ENCODE measurements at regions not wholly inside any gene's neighbourhood (a gene's known extent, or its start where the extent isn't known, plus 50 kb on each side); places are given as distances from the start of the nearest gene placed in this dataset.

- Histone ChIP-seq H3K27ac (ENCODE audit: low read depth, low read length) (no peak overlapping the region), H3K9me3 (ENCODE audit: control insufficient read depth, insufficient read depth, low read length) (no peaks in the 10 kb centered on the region; the same call in 1 of the 2 replicates), H3K4me3 (ENCODE audit: low read depth, low read length) (no peak overlapping the region), H3K27me3 (ENCODE audit: control insufficient read depth, insufficient read depth, low read length) (peaks cover 3% of the 10 kb centered on the region)
- no peak for DNase-seq (ENCODE audit: low read depth, low spot score)
- no peak for TF ChIP-seq CTCF (IDR thresholded peaks at IDR 0.05; ENCODE audit: low read depth, low read length)
- ChIA-PET CTCF (interaction anchor here (0.6 kb wide), 1 partner anchor 162 kb away, joined by 3 read pairs; no protein-coding TSS in a partner anchor), POLR2A (no interaction called here)
Observed at GRCh38 chr4:25578432-25578831, 77.2 kb upstream of the SLC34A2 start.

DNA sequence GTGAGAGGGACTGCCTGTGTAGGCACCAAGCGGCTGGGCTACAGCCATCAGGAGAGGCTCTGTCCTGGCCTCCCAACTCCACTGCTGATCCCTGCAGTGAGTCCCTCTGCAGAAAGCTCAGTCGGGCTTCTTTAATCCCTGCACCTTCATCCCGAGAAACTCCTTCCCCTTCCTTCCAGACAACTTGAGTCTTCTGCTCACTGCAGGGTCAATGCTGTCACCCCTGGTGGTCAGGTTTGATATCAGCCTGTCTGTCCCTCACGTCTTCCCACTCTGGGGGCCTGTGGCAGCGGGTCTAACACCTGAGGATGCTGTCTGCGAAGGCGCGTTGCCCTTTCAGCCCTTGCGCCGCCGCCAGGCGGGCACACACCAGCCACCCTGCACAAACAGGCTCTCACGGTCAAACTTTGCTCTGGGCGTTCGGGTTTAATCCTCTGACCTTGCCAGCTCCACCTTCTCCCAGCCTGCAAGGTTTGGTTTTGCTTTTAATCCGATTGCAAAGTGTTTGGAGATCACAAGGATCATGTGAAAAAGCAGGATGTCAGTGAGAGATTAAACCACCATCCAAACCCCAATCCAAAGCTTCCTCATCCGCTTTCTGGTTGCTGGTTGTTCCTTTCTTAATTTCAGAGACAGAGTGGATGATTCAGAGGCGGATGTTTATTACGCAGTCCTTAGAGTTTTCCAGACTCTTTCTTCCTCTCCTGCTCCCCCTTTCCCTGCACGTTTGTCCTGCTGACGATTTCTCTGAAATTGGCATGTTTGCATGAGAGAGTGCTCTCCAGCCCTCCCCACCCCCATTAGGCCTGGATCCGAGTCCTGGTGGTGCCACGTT, 74.8 kb upstream of the SLC34A2 start:
- H3K9me3 ChIP-seq (ENCODE audit: control insufficient read depth, insufficient read depth, low read length) = no peaks in the 10 kb centered on the region; the same call in 1 of the 2 replicates
- H3K27ac ChIP-seq (ENCODE audit: low read depth, low read length) = no peak overlapping the region
- ChIA-PET POLR2A (no interaction called here), CTCF (no interaction called here)
- no peak for DNase-seq (ENCODE audit: low read depth, low spot score)
- TF ChIP-seq CTCF (IDR thresholded peaks at IDR 0.05; ENCODE audit: low read depth, low read length) = no peak
- H3K27me3 ChIP-seq (ENCODE audit: control insufficient read depth, insufficient read depth, low read length) = peaks cover 3% of the 10 kb centered on the region
- H3K4me3 ChIP-seq (ENCODE audit: low read depth, low read length) = no peak overlapping the region

DNA sequence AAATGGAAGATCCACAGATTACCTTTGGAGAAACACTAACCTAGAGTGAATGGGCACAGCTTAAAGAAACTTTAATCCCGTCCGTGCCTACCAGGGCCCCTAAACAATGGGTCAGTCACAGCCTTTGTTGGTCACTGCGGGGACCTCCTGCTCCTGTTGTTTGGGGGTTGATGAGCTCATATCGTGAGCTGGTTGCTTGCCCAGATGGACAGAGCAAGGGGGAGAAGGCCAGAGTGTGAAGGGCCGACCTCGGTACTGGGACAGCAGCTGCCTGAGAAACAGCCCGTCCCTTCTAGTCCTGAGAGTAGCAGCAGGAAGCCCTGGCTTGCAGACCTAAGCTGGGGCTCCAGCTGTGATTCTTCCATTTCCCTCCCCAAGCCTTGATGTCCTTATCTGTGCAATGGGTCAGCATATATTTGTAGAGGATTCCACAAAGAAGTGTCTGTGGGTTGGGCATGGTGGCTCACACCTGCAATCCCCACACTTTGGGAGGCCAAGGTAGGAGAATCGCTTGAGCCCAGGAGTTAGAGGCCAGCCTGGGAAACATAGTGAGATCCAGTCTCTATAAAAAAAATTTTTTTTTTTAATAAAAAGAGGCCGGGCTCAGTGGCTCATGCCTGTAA, 69.6 kb upstream of the SLC34A2 start:
- ChIA-PET CTCF (no interaction called here), POLR2A (no interaction called here)
- DNase-seq (ENCODE audit: low read depth, low spot score) = no peak
- no peak overlapping the region for H3K27ac ChIP-seq (ENCODE audit: low read depth, low read length)
- no peaks in the 10 kb centered on the region for H3K9me3 ChIP-seq (ENCODE audit: control insufficient read depth, insufficient read depth, low read length)
- H3K27me3 ChIP-seq (ENCODE audit: control insufficient read depth, insufficient read depth, low read length) = peaks cover 3% of the 10 kb centered on the region
- no peak for TF ChIP-seq CTCF (IDR thresholded peaks at IDR 0.05; ENCODE audit: low read depth, low read length)
- H3K4me3 ChIP-seq (ENCODE audit: low read depth, low read length) = no peak overlapping the region

DNA sequence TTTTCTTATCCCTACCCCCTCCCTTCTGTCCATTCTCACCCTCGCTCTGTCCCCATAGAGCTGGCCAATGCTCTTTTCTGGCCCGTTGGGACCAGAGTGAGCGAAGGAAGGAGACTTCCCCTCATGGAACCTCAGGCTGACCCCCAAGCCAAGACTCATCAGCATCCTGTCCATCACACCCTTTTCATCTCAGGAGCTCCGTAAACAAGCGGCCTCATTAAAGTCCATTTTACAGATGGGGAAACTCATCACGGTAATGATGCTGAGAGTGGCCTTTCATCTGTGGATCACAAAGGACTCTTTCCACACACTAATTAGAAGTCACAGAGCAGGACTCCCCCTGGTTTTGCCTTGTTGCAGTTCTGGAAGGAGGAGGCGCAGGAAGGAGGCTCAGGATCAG, 67.4 kb upstream of the SLC34A2 start:
- no peak overlapping the region for H3K4me3 ChIP-seq (ENCODE audit: low read depth, low read length)
- DNase-seq (ENCODE audit: low read depth, low spot score) = no peak
- no peaks in the 10 kb centered on the region for H3K9me3 ChIP-seq (ENCODE audit: control insufficient read depth, insufficient read depth, low read length)
- CTCF ChIA-PET = no interaction called here
- H3K27me3 ChIP-seq (ENCODE audit: control insufficient read depth, insufficient read depth, low read length) = no peaks in the 10 kb centered on the region
- POLR2A ChIA-PET = no interaction called here
- TF ChIP-seq CTCF (IDR thresholded peaks at IDR 0.05; ENCODE audit: low read depth, low read length) = no peak
- no peak overlapping the region for H3K27ac ChIP-seq (ENCODE audit: low read depth, low read length)

GRCh38 chr4:25590171-25590570, 65.5 kb upstream of the SLC34A2 start:
- no peak for DNase-seq (ENCODE audit: low read depth, low spot score)
- Histone ChIP-seq H3K9me3 (ENCODE audit: control insufficient read depth, insufficient read depth, low read length) (no peaks in the 10 kb centered on the region), H3K4me3 (ENCODE audit: low read depth, low read length) (no peak overlapping the region), H3K27ac (ENCODE audit: low read depth, low read length) (no peak overlapping the region), H3K27me3 (ENCODE audit: control insufficient read depth, insufficient read depth, low read length) (no peaks in the 10 kb centered on the region)
- ChIA-PET POLR2A (no interaction called here), CTCF (no interaction called here)
- TF ChIP-seq CTCF (IDR thresholded peaks at IDR 0.05; ENCODE audit: low read depth, low read length) = no peak
